ENCODE measurements at regions not wholly inside any gene's neighbourhood (a gene's known extent, or its start where the extent isn't known, plus 50 kb on each side); places are given as distances from the start of the nearest gene placed in this dataset.

DNA sequence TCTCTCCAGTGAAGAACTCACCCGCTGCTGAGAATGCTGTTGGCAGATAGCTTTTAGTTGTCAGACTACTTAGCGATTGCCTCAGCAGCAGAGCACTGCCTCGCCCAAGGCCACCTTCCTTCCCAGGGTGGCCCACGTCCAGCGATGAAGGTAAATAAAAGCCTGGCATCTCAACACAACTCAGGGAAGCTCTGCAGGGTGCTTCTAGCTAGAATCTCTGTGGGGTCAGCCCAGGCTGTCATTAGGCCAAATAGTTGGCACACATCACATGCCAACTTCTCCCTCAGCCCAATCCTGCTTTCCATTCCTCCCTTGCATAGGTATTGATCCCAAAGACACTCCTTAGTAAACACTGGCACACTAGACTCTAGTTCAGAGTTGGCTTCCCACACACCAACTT, 368.1 kb upstream of the TMTC1 start:
- Histone ChIP-seq H3K27ac (no peak overlapping the region), H3K9me3 (peaks cover 0 to 16% of the 10 kb centered on the region in 2 donors), H3K36me3 (no peaks in the 10 kb centered on the region), H3K4me1 (no peaks in the 10 kb centered on the region), H3K4me3 (no peak overlapping the region), H3K27me3 (no peaks in the 10 kb centered on the region)
- no peak for ATAC-seq
- TF ChIP-seq, protein P1, sequence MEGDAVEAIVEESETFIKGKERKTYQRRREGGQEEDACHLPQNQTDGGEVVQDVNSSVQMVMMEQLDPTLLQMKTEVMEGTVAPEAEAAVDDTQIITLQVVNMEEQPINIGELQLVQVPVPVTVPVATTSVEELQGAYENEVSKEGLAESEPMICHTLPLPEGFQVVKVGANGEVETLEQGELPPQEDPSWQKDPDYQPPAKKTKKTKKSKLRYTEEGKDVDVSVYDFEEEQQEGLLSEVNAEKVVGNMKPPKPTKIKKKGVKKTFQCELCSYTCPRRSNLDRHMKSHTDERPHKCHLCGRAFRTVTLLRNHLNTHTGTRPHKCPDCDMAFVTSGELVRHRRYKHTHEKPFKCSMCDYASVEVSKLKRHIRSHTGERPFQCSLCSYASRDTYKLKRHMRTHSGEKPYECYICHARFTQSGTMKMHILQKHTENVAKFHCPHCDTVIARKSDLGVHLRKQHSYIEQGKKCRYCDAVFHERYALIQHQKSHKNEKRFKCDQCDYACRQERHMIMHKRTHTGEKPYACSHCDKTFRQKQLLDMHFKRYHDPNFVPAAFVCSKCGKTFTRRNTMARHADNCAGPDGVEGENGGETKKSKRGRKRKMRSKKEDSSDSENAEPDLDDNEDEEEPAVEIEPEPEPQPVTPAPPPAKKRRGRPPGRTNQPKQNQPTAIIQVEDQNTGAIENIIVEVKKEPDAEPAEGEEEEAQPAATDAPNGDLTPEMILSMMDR (IDR thresholded peaks at IDR 0.05): no peak
- no peak for DNase-seq
- intact Hi-C loops (cut with DNase I): no loop called here

- TF ChIP-seq, protein P1 (IDR thresholded peaks at IDR 0.05): no peak
- intact Hi-C loops (cut with DNase I): no loop called here
- H3K36me3 ChIP-seq: no peaks in the 10 kb centered on the region
These were observed 362.8 kb upstream of the TMTC1 start for GRCh38 chr12:30146561-30146960.

DNA sequence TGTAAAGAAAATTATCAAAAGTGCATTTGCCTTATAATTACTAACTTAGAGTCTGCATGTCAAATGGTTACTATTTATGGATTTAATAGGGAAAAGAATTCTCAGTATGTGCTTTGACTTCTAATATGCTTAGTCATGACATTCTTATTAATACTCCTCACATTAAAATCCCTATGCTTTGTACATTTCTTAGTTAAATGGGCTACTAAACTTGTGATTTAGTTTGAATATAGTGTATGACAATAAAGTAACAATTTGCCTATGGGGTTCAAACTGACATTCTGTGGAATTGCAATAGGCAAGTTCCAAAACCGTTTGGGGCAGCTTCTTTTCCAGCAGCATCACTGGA, 361.9 kb upstream of the TMTC1 start:
- ATAC-seq: no peak
- intact Hi-C loops (cut with DNase I): no loop called here
- TF ChIP-seq, protein P1 (IDR thresholded peaks at IDR 0.05): no peak

More at GRCh38 chr12:30146561-30146960, 362.8 kb upstream of the TMTC1 start:
- Histone ChIP-seq H3K9me3 (no peaks in the 10 kb centered on the region), H3K4me3 (no peak overlapping the region), H3K4me1 (no peaks in the 10 kb centered on the region), H3K27ac (no peak overlapping the region), H3K27me3 (no peaks in the 10 kb centered on the region)
- ATAC-seq (no peak), DNase-seq (no peak)

DNA sequence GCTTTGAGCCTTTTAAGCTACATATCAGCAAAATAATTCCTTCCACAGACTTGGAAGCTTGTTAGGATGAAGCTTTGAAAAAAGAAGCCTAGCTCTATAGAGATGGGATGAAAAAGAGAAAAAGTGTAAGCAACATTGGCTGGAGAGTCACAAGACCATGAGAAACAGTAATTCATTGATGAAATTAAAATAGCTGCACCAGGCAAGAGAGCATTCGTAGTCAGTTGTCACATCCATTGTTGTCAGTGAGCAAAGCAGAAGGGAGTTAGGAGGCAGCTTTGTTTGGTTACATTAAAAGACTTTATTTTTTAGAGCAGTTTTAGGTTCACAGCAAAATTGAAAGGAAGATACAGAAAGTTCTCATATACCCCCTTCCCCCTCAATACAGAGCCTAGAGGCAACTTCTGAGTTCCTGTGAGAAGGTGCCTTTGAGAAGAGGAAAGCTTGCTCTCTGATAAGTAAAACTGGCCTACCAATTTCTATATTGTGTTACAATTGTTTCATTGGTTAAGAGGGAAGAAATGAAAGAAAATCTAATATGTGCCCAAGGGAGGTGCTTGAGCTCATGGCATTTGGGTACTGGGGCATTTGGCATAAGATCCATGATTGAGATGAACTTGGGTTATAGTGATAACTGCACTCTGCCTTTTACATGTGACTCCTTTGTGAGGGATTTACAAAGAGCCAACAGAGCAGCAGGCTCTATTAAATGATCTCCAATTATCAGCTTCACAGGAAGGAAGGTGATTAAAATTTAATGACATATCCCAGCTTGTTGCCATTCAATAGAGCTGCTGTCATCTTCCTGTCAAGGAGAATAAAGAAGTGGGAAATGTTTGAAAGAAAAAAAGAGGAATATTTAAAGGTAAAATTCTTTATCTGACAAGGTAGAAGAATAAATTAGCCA, 361.3 kb upstream of the TMTC1 start:
- Histone ChIP-seq H3K27ac (no peak overlapping the region), H3K4me1 (no peaks in the 10 kb centered on the region), H3K9me3 (no peaks in the 10 kb centered on the region), H3K36me3 (no peaks in the 10 kb centered on the region), H3K27me3 (no peaks in the 10 kb centered on the region), H3K4me3 (no peak overlapping the region)
- no peak for DNase-seq
- no peak for ATAC-seq
- TF ChIP-seq, protein P1 (IDR thresholded peaks at IDR 0.05): no peak
- intact Hi-C loops (cut with DNase I): no loop called here

More for the DNA sequence above, 361.9 kb upstream of the TMTC1 start:
- Histone ChIP-seq H3K4me1 (no peaks in the 10 kb centered on the region), H3K36me3 (no peaks in the 10 kb centered on the region), H3K27ac (no peak overlapping the region), H3K9me3 (no peaks in the 10 kb centered on the region), H3K27me3 (no peaks in the 10 kb centered on the region), H3K4me3 (no peak overlapping the region)
- no peak for DNase-seq

- TF ChIP-seq, protein P1 (IDR thresholded peaks at IDR 0.05): no peak
- DNase-seq (no peak), ATAC-seq (no peak)
- H3K4me3 ChIP-seq: no peak overlapping the region
- no peaks in the 10 kb centered on the region for H3K4me1 ChIP-seq
- no peaks in the 10 kb centered on the region for H3K36me3 ChIP-seq
- intact Hi-C loops (cut with DNase I): no loop called here
- no peaks in the 10 kb centered on the region for H3K9me3 ChIP-seq
- H3K27me3 ChIP-seq: no peaks in the 10 kb centered on the region
- H3K27ac ChIP-seq: no peak overlapping the region
These were observed 358.6 kb upstream of the TMTC1 start for GRCh38 chr12:30142301-30142700.

All from left lung (tissue), 4 donors.